ENCODE measurements at regions not wholly inside any gene's neighbourhood (a gene's known extent, or its start where the extent isn't known, plus 50 kb on each side); places are given as distances from the start of the nearest gene placed in this dataset.
"Not testable (repeated sequence)": the region's sequence is repeated elsewhere in the genome, so short reads cannot be mapped to it uniquely, and the experiment has no call there.

- intact Hi-C loops (cut with micrococcal nuclease), result no loop called here
- H3K27ac Mint-ChIP-seq, result no peak overlapping the region
- H3K4me3 Mint-ChIP-seq, result no peak overlapping the region
- DNase-seq, result no peak
- peaks cover 3% of the 10 kb centered on the region for H3K4me1 Mint-ChIP-seq
- H3K27me3 Mint-ChIP-seq, result peaks cover 1% of the 10 kb centered on the region
- no peaks in the 10 kb centered on the region for H3K36me3 Mint-ChIP-seq (ENCODE audit: low read depth)
- no peaks in the 10 kb centered on the region for H3K9me3 Mint-ChIP-seq
Observed at GRCh38 chrX:65837875-65838549, 170.6 kb downstream of the MSN start.

- no peak for DNase-seq
- Mint-ChIP-seq H3K27me3 (peaks cover 2% of the 10 kb centered on the region), H3K36me3 (ENCODE audit: low read depth) (no peaks in the 10 kb centered on the region), H3K27ac (no peak overlapping the region), H3K4me1 (no peaks in the 10 kb centered on the region), H3K4me3 (no peak overlapping the region), H3K9me3 (no peaks in the 10 kb centered on the region)
- intact Hi-C loops (cut with micrococcal nuclease), result no loop called here
Observed at GRCh38 chrX:65831268-65831667, 163.8 kb downstream of the MSN start.

GRCh38 chrX:65828599-65828998 lies 161.1 kb downstream of the MSN start:
- H3K4me1 Mint-ChIP-seq, result no peaks in the 10 kb centered on the region
- DNase-seq, result no peak
- H3K27me3 Mint-ChIP-seq, result peaks cover 2% of the 10 kb centered on the region
- H3K27ac Mint-ChIP-seq, result no peak overlapping the region
- H3K4me3 Mint-ChIP-seq, result no peak overlapping the region
- intact Hi-C loops (cut with micrococcal nuclease), result no loop called here
- no peaks in the 10 kb centered on the region for H3K36me3 Mint-ChIP-seq (ENCODE audit: low read depth)
- no peaks in the 10 kb centered on the region for H3K9me3 Mint-ChIP-seq

- H3K27me3 Mint-ChIP-seq; H3K9me3 Mint-ChIP-seq; H3K4me1 Mint-ChIP-seq; H3K4me3 Mint-ChIP-seq; intact Hi-C loops (cut with micrococcal nuclease); H3K27ac Mint-ChIP-seq; DNase-seq; H3K36me3 Mint-ChIP-seq (ENCODE audit: low read depth): not testable (repeated sequence)
Observed at GRCh38 chrX:65825226-65825625, 157.8 kb downstream of the MSN start.

GRCh38 chrX:65821721-65822496 lies 154.5 kb downstream of the MSN start:
- H3K4me1 Mint-ChIP-seq, result peaks cover 6% of the 10 kb centered on the region
- intact Hi-C loops (cut with micrococcal nuclease), result no loop called here
- H3K27ac Mint-ChIP-seq, result no peak overlapping the region
- H3K4me3 Mint-ChIP-seq, result peak overlapping the region; percentile 80
- H3K9me3 Mint-ChIP-seq, result no peaks in the 10 kb centered on the region
- H3K27me3 Mint-ChIP-seq, result peaks cover 13% of the 10 kb centered on the region
- no peaks in the 10 kb centered on the region for H3K36me3 Mint-ChIP-seq (ENCODE audit: low read depth)
- DNase-seq, result peak; percentile 70

GRCh38 chrX:65819983-65820382 lies 152.5 kb downstream of the MSN start:
- H3K4me3 Mint-ChIP-seq; H3K27ac Mint-ChIP-seq; intact Hi-C loops (cut with micrococcal nuclease); H3K4me1 Mint-ChIP-seq; H3K36me3 Mint-ChIP-seq (ENCODE audit: low read depth); DNase-seq: not testable (repeated sequence)
- H3K27me3 Mint-ChIP-seq, result peaks cover 16% of the 10 kb centered on the region
- H3K9me3 Mint-ChIP-seq, result peaks cover 10% of the 10 kb centered on the region

GRCh38 chrX:65813245-65813644 lies 145.8 kb downstream of the MSN start:
- Mint-ChIP-seq H3K27me3 (peaks cover 10% of the 10 kb centered on the region), H3K36me3 (ENCODE audit: low read depth) (peaks cover 4% of the 10 kb centered on the region), H3K9me3 (peaks cover 25% of the 10 kb centered on the region), H3K4me3 (no peak overlapping the region), H3K4me1 (no peaks in the 10 kb centered on the region), H3K27ac (no peak overlapping the region)
- intact Hi-C loops (cut with micrococcal nuclease), result no loop called here
- no peak for DNase-seq

- Mint-ChIP-seq H3K36me3 (ENCODE audit: low read depth) (peaks cover 4% of the 10 kb centered on the region), H3K4me1 (no peaks in the 10 kb centered on the region), H3K27me3 (peaks cover 7% of the 10 kb centered on the region), H3K9me3 (peaks cover 28% of the 10 kb centered on the region), H3K27ac (no peak overlapping the region), H3K4me3 (no peak overlapping the region)
- intact Hi-C loops (cut with micrococcal nuclease), result no loop called here
- DNase-seq, result no peak
Observed at GRCh38 chrX:65811558-65812228, 144.2 kb downstream of the MSN start.
